Medulla oblongata (tissue), 1 donor: ENCODE measurements at regions not wholly inside any gene's neighbourhood (a gene's known extent, or its start where the extent isn't known, plus 50 kb on each side); places are given as distances from the start of the nearest gene placed in this dataset.

Source experiments
- DNase-seq: peaks from one replicate; pipeline ENCODE4 v3.0.0-alpha.2; 2015; ENCODE audit errors: extremely low spot score

- DNase-seq = no peak
Measured at GRCh38 chr4:180103794-180104193, 2139.4 kb upstream of the TENM3 start.

- DNase-seq = no peak
Measured at GRCh38 chr4:180105362-180105761, 2137.8 kb upstream of the TENM3 start.

- DNase-seq = no peak
Measured at GRCh38 chr4:180106122-180106521, 2137.1 kb upstream of the TENM3 start.

DNA sequence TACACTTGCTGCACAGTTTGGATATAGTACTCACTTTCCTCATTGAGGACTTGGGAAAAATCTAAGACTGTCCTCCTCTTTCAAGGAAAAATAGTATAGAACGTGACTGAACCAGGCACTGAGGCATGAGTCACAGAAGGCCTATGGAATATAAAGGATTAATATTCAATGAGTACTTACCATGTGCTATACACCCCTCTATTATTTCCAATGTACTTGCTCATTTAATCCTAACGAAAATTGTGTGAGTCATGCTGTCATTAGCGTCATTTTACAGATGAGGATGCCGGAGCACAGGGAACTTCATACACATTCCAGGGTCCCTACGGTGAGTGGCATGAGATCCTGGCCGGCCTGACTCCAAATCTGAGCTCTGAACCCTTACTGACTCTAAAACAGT, 2136.2 kb upstream of the TENM3 start:
- no peak for DNase-seq

GRCh38 chr4:180116840-180117239, 2126.4 kb upstream of the TENM3 start:
- DNase-seq = no peak

GRCh38 chr4:180120068-180120467, 2123.1 kb upstream of the TENM3 start:
- no peak for DNase-seq

GRCh38 chr4:180134091-180134866, 2108.9 kb upstream of the TENM3 start:
- DNase-seq = peak; percentile 30

DNA sequence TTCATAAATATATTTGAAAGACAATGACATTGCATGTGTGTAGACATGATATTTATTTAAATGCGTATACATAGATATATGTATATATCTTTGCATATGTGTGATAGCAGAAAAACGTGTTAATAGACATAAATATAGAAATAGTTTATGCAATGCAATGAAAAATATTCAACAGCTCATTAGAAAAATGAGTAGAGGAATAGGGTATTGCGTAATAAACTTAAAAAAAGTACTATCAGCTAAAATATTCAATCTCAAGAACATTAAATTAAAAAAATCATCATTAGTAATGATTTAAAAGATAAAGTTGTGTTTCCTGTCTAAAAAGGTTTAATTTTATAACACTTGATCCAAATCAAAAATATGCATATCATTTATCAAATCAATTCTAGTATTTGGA, 2101.5 kb upstream of the TENM3 start:
- no peak for DNase-seq

GRCh38 chr4:180148737-180149136, 2094.5 kb upstream of the TENM3 start:
- DNase-seq = no peak

DNA sequence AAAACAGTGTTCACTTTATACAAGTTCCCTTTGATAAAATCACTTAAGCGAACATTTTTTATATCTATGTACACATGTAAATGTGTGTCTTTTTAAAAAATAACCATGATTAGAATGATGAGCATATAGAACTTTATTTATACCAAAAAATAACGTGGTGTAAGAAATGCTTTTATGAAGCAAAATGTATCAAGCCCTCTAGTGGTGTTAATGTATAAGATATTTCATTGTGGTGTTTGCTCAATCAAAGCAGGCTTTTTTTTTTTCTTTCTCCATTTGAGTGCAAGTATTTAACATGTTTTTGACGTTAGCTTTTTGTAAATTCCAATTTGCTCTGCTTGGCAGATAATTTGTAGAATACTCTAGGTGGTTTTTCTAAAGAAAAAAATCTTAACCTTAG, 2092.4 kb upstream of the TENM3 start:
- DNase-seq = no peak

GRCh38 chr4:180152831-180153230, 2090.4 kb upstream of the TENM3 start:
- no peak for DNase-seq

- no peak for DNase-seq
Measured at GRCh38 chr4:180153587-180153986, 2089.6 kb upstream of the TENM3 start.

DNA sequence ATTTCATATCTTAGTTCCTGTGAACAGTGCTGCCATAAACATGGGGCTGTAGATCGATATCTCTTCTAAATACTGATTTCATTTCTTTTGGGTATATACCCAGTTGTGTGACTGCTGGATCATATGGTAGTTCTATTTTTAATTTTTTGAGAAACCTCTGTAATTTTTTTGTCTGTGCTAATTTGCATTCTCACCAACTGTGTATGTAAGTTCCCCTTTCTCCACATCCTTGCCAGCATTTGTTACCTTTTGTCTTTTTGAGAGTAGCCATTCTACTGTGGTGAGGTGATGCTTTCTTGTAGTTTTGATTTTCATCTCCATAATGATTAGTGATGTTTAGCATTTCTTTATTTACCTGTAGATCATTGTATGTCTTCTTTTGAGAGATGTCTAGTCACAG, 2086.5 kb upstream of the TENM3 start:
- no peak for DNase-seq

- DNase-seq = no peak
Measured at GRCh38 chr4:180160195-180160983, 2082.8 kb upstream of the TENM3 start.

DNA sequence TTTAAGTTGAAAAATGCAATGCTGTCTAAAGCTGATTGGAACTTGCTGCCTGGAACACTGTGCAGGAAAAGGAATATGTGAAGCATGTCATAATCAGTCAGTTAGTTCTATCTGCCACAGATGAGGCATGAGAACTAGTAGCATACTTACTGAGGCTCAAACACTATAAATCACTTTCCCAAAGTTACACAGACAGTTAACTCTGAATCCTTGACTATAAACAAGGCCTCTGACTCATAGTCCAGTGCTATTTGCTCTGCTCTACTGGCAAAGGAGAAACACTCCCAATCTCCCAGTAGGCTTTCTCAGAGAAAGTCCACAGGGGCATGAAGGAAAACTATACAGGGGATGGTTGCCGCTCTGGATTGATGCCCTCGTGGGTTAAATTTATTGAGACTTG, 2078.4 kb upstream of the TENM3 start:
- no peak for DNase-seq

DNA sequence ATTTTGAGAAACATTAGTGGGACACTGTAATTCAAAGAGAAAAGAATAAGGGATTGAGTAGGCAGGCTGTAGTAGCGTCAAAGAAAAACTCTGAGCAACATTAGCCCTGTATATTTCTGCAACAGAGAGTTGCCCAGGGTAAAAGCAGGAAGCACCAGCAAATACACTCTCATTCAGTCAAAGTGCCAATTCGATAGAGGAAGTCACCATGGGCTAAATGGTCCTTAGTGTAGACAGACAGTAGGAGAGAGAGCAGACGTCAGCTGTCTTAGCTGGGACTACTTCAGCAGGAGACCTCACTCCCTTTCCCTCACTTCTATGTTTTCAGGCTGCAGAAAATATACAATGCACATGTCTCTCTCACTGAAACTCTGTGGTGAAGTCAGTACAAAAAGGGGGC, 2073.8 kb upstream of the TENM3 start:
- DNase-seq = no peak

- no peak for DNase-seq
Measured at GRCh38 chr4:180169966-180170365, 2073.2 kb upstream of the TENM3 start.

DNA sequence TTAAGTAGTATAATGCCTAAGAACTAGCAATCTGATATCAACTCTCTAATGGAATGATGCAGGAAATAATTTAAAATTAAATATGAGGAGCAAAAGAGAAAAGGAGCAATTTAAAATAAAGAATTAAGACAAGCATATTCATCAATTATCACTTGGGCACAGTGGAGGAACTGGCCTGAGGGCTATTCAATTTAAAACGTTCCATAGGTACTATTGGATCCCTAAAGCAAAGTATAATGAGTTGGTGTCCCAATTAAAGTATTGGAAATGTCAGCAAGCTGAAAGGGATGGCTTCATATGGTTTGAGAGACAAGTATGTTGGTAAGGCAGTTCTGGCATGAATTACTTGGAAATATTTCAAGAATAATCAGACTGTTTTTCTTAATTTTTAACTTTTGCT, 2064.1 kb upstream of the TENM3 start:
- DNase-seq = no peak

DNA sequence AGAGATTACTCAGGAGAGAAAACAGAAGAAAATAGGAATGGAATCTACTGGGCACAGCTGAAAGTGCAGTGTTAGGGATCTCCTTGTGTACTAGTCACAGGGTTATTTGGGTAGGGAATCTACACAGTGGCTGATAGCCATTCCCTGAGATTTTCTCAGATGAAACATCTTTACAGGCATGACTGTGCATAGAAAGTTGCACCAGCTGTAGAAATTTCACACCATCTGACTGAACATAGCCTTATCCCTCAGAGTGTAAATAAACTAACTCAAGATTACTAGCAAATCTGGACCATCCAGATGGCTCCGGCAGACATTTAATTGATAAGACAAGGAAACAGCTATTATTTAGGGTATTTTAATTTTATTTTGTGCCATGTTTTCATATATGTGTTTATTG, 2053.5 kb upstream of the TENM3 start:
- DNase-seq = no peak

DNA sequence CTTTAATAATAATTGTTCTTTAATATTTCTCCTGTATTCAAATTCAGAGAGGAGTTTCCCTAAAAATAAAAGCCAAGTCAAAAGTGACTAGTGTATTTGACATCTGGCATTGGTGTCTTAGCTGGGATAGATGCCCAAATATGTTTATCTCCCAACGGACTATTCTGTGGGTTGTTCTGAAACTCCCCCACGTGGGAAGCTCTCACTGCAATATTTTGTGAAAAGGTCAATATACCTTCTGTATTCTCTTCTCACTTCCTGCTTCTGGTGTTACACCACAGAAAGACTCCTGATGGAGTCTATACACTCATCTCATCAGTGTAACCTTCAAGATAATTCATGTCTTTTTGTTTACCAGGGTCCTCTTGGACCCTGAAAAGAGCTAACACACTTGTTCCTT, 2052.8 kb upstream of the TENM3 start:
- no peak for DNase-seq

- no peak for DNase-seq
Measured at GRCh38 chr4:180197471-180197870, 2045.7 kb upstream of the TENM3 start.

- no peak for DNase-seq
Measured at GRCh38 chr4:180203349-180203748, 2039.9 kb upstream of the TENM3 start.

DNA sequence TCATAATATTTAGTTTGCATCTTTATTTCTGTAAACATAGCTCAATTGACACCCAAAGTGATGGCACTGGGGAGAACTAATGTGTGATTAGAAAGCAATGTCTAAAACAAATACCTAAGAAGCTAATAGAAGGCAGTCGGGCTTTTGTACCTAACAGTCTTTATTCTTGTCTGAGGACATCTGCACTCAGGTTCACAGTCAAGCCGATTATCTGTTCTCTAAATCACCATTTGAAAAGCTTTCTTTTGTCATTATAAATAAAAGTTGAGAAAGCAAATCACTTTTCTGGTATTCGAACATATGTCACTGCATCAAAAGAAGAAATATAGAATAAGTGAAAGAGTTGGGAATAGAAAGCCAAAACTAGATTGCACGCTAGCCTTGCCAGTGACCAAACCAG, 2037.9 kb upstream of the TENM3 start:
- no peak for DNase-seq
